NCI-H1417 (cell line): ENCODE measurements at regions not wholly inside any gene's neighbourhood (a gene's known extent, or its start where the extent isn't known, plus 50 kb on each side); places are given as distances from the start of the nearest gene placed in this dataset.

Experiments used
- DNase-seq, 3 experiments: peaks; one replicate each; lab custom pipeline; 2025; lab: John Stamatoyannopoulos, UW

GRCh38 chr5:158297002-158297527 lies 438.1 kb upstream of the CLINT1 start:
- DNase-seq, result no peak

GRCh38 chr5:158294701-158295100 lies 435.8 kb upstream of the CLINT1 start:
- DNase-seq, result no peak

GRCh38 chr5:158292981-158293380 lies 434.0 kb upstream of the CLINT1 start:
- DNase-seq, result no peak

DNA sequence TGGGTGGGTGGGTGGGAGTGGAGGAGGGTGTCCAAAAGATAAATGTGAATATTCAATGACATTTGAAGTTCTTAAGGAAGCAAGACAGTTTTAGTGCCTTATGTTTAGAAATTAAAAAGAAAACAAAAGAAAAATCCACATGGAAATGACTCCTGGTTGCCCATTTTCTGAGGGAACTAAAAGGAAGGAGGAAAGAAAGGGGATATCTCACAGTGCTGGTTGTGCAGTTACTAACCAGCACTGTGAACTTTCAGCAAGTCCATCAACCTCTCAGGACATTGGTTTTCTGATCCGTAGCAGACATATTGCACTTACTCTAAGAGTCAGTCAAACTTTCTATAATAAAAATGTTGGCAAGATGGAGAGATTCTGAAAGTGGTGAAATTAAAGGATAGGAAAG lies 431.0 kb upstream of the CLINT1 start:
- DNase-seq, result no peak

DNA sequence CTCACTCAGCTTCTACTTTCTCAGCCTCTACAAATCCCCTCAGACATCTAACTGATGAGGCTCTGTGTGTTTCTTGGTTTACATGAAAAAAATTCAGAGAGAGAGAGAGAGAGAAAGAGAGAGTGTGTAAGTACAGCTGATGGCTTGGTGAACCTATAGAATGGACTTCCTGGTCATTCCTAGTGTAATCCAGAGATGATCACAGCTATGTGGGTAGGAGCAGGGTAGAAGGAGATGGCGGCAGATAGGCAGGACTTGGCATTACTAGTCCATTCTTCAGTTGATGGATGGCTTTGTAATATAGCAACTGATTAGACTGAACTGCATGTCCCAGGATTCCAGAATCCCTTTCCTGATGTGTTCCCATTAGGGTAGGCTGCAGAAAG lies 429.3 kb upstream of the CLINT1 start:
- no peak for DNase-seq

DNA sequence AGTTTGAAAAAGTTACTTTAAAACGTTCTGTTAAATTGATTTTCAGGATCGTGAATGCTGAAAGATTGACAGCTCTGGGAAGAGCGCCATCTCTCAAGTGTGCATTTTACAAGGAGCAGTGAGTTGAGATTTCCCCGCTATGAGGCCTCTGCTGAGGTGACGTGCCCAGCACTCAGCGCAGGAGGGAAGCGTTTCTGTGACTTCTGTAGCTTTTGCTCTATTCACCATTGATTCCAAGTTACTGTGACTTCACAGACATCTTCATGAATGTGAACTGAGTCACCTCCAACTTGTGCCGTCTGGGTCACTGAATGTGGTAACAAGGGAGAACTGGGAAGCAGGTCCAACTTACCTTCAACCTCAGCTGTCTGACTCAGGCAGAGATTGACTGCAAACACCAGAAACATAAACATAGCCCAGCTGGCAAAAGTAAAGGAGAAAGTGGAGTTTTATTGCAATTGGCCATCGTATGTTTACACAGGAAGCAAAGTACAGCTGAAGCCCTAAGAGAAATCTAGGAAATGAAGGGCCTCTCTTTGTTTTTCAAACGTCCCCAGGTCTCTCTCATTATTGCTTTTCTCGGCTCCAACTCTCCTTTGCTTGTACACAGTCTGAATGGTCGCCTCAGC lies 428.8 kb upstream of the CLINT1 start:
- peak in 2 of 3 experiments; percentile 8 to 9 for DNase-seq

DNA sequence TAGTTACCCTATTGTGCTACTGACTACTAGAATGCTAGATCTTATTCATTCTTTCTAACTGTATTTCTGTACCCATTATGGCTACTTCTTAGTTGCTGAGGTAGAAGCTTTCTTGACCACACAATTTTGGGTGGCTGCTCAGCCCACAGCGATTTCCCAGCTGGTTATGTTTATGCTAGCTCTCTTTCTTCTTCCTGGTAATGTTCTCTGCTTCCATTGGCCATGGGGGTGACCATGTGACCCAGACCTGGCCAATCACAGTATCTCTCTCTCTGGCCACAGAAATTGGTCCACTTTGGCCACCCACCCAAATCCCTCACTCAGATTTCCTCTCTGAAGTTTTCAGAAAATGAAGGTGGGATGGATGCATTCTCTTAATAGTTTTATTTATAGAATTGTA lies 427.9 kb upstream of the CLINT1 start:
- no peak for DNase-seq

DNA sequence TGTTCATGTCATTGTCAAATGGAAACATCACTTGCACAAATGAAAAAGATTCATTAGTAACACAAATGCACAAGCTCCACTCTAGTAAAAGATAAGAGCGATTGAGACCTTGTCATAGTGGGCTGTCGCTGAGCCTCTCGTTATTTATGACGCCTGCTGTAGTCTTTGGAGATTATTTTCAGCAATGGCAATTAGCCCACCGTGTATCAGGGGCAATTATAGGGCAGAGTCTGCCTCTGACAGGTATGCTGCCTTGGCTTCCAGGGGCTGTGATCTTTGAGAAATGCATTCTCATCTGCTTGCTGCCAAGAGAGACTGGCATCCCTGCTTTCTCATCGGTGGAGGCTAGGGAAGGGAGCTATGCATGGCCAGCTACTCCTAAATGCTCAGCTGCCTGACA lies 426.8 kb upstream of the CLINT1 start:
- peak in 1 of 3 experiments; percentile 19 for DNase-seq

DNA sequence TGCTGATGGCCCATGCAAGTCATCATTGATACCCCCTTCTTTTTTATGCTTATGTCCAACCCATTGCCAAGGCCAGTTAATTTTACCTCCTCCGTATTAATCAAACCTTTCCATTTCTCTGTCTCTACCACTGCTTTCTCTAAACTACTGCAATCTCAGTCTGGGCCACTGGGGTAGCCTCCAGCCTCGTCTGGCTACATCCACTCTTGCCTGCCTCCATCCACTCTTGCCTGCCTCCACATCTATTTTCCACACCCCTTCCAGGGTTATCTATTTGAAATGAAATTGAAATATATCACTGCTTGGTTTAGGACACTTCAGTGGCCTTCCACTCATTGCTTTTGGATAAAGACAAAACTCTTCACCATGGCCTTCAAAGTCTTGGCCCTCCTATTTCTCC lies 425.3 kb upstream of the CLINT1 start:
- DNase-seq, result no peak

- no peak for DNase-seq
These were observed 424.5 kb upstream of the CLINT1 start for GRCh38 chr5:158283397-158283796.

- no peak for DNase-seq
These were observed 419.4 kb upstream of the CLINT1 start for GRCh38 chr5:158278216-158278925.

DNA sequence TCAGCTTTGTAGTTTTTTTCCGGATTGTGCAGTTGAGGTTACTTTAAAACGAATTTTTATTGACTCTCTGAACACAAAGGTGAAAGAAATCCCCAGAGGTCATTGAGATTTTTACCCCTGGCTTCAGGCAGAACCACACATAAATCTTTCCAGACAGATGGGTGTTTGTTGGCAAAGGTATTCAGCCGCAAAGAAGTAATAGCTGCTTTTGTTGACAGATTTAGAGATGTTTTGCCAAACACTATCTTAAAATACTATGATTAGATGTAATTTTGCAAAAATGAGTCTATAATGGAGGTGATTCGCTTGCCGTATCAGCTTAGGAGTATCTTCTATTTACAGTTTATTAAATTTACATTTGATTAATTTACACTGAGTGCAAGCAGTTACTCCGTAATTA lies 418.3 kb upstream of the CLINT1 start:
- peak in 1 of 3 experiments; percentile 39 for DNase-seq

DNA sequence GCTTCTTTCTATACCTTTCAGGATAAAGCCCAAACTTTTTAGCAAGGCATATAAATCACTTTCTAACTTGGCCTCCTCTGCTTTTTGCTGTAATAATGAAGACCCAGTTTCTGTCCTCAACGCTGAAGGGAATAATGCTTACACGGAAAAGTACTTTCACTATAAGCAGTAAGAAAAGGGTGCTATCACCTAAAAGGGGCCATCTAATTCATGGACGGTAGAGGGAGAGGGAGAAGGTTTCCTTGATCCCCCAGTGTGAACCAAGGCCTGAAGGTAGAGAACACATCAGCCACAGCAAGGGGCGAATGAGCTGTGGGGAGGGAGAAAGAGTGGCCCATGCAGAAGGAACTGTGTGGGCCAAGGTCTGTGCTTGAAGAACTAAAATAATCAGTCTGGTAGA lies 417.7 kb upstream of the CLINT1 start:
- no peak for DNase-seq

- DNase-seq, result no peak
These were observed 416.6 kb upstream of the CLINT1 start for GRCh38 chr5:158275511-158275910.

- no peak for DNase-seq
These were observed 414.1 kb upstream of the CLINT1 start for GRCh38 chr5:158273035-158273434.

- no peak for DNase-seq
These were observed 413.5 kb upstream of the CLINT1 start for GRCh38 chr5:158272409-158272808.

DNA sequence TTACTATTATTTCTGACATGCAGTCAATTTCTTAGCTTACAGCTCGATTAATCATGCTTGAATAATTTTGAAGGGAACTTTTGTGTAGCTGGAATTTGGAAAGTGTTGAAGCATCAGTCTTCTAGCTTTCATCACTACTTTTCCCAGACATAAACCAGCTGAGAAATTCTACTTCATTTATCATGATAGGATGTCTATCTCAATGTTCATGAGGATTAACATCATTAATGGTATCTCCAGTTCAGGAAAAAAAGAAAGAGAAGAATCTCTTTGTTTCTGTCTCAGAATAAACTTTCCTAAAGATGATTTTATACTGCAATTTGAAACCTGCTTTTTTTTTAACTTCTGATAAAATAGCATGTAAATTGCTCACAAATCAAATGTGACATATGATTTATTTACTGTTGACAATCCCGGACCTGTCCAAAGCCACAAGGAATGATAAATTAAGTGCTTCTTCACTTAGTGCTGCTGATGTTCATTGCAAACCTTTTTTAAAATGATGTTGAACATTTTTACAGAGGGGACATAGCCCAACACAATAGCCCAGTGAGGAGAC lies 412.1 kb upstream of the CLINT1 start:
- no peak for DNase-seq

- DNase-seq, result no peak
These were observed 409.3 kb upstream of the CLINT1 start for GRCh38 chr5:158268286-158268685.

GRCh38 chr5:158267228-158267627 lies 408.3 kb upstream of the CLINT1 start:
- no peak for DNase-seq

- DNase-seq, result no peak
These were observed 407.2 kb upstream of the CLINT1 start for GRCh38 chr5:158265931-158266700.

DNA sequence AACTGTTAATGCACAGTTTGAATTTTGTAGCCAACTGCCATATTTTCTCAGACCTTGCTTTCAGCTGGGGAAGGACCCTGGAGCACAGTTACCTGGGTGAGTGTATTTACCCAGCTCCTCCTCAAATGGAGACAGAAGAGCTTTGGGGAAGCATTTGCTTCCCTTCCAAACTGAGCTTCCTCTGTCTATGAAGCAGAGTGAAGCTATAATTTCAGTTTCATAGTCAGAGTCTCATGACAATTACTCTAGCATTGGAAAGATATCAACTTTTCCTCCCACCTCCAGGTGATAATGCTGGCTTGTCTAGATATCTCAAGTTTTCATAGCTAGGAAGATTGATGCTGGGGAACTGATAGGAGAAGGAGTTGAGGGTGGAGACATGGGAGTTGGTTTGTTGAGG lies 406.4 kb upstream of the CLINT1 start:
- no peak for DNase-seq

DNA sequence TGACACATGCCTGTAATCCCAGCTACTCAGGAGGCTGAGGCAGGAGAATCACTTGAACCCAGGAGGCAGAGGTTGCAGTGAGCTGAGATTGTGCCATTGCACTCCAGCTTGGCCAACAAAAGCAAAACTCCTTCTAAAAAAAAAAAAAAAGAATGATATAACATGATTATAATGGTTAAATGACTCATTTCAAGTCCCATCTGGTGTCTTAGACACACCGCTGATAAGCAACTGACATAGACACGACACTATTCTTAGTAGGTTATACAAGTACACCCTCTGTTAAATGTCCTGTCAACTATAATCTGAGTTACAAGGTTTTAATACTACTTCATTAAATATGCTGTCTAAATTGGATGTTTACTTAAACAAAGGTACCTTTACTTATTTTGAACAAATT lies 405.3 kb upstream of the CLINT1 start:
- DNase-seq, result no peak
